Right renal pelvis (tissue), 4 donors: ENCODE measurements at regions not wholly inside any gene's neighbourhood (a gene's known extent, or its start where the extent isn't known, plus 50 kb on each side); places are given as distances from the start of the nearest gene placed in this dataset.
"Not testable (repeated sequence)": the region's sequence is repeated elsewhere in the genome, so short reads cannot be mapped to it uniquely, and the experiment has no call there.

Source experiments
- DNase-seq, 4 donors: peaks; one replicate each; pipeline ENCODE4 v3.0.0-alpha.2; 2013; ENCODE audit warnings: low read depth in 4 of 4, low spot score in 3 of 4, missing footprints in 1 of 4

- DNase-seq = no peak
Measured at GRCh38 chr5:13133951-13134350, 810.5 kb downstream of the DNAH5 start.

GRCh38 chr5:13115476-13115875, 829.0 kb downstream of the DNAH5 start:
- no peak for DNase-seq

- DNase-seq = no peak
Measured at GRCh38 chr5:13108265-13108664, 836.2 kb downstream of the DNAH5 start.

- DNase-seq = no peak
Measured at GRCh38 chr5:13107537-13107936, 837.0 kb downstream of the DNAH5 start.

GRCh38 chr5:13081116-13081515, 863.4 kb downstream of the DNAH5 start:
- no peak for DNase-seq

GRCh38 chr5:13072936-13073335, 871.6 kb downstream of the DNAH5 start:
- not testable (repeated sequence) for DNase-seq

GRCh38 chr5:13063088-13063487, 881.4 kb downstream of the DNAH5 start:
- DNase-seq = no peak

GRCh38 chr5:13045897-13046551, 898.5 kb downstream of the DNAH5 start:
- no peak for DNase-seq

GRCh38 chr5:13034061-13034460, 910.4 kb downstream of the DNAH5 start:
- DNase-seq = no peak

- DNase-seq = no peak
Measured at GRCh38 chr5:13029211-13029610, 915.3 kb downstream of the DNAH5 start.

- no peak for DNase-seq
Measured at GRCh38 chr5:13027874-13028273, 916.6 kb downstream of the DNAH5 start.

GRCh38 chr5:13019729-13020128, 924.8 kb downstream of the DNAH5 start:
- DNase-seq = no peak

- DNase-seq = no peak
Measured at GRCh38 chr5:13003457-13003856, 941.0 kb downstream of the DNAH5 start.

- no peak for DNase-seq
Measured at GRCh38 chr5:12999667-13000066, 944.8 kb downstream of the DNAH5 start.

- no peak for DNase-seq
Measured at GRCh38 chr5:12985142-12985541, 959.3 kb downstream of the DNAH5 start.

- DNase-seq = no peak
Measured at GRCh38 chr5:12974856-12975255, 969.6 kb downstream of the DNAH5 start.

GRCh38 chr5:12965804-12966203, 978.7 kb downstream of the DNAH5 start:
- DNase-seq = no peak

- no peak for DNase-seq
Measured at GRCh38 chr5:12959713-12960112, 984.8 kb downstream of the DNAH5 start.

- no peak for DNase-seq
Measured at GRCh38 chr5:12952409-12952808, 992.1 kb downstream of the DNAH5 start.

- no peak for DNase-seq
Measured at GRCh38 chr5:12951846-12952245, 992.6 kb downstream of the DNAH5 start.

GRCh38 chr5:12947379-12947778, 997.1 kb downstream of the DNAH5 start:
- no peak for DNase-seq

GRCh38 chr5:12945477-12945876, 999.0 kb downstream of the DNAH5 start:
- not testable (repeated sequence) for DNase-seq

GRCh38 chr5:12936221-12936620, 1008.3 kb downstream of the DNAH5 start:
- DNase-seq = no peak
